ENCODE measurements at regions not wholly inside any gene's neighbourhood (a gene's known extent, or its start where the extent isn't known, plus 50 kb on each side); places are given as distances from the start of the nearest gene placed in this dataset.

DNA sequence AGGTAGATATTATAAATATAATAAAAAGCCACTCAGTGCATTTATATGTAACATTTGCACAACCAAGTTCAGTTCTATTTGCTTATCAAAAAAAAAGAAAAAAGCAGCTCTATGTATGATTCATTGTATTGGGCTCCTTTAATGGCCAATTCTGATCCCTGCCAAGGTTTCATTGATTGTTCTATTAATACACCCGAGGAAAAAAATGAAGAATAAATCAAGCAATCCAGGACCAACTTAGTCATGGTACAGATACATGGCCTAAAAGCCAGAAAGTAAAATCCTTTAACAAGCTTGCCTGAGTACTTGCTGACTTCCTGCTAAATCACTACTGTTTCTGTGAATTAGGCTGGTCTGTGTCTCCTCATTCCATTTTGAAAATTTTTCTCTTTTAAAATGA, 77.6 kb upstream of the PCDH7 start:
- no peak for TF ChIP-seq POLR2A (IDR thresholded peaks at IDR 0.05; ENCODE audit: low read length)
- no peak for TF ChIP-seq GATA1 (IDR thresholded peaks at IDR 0.05; ENCODE audit: low read depth, low read length)
